KMS-11 (cell line): ENCODE measurements at regions not wholly inside any gene's neighbourhood (a gene's known extent, or its start where the extent isn't known, plus 50 kb on each side); places are given as distances from the start of the nearest gene placed in this dataset.

Experiments used
- H2AFZ ChIP-seq: fragments of 200-600 bp; sonication (generic); 2 replicates; pipeline ENCODE4 v1.6.1; 2016; ENCODE audit warnings: antibody characterized with exemption, mixed run types, low read depth
- H3K27ac ChIP-seq: fragments of 200-600 bp; sonication (generic); 2 replicates; pipeline ENCODE4 v1.6.1; 2016; ENCODE audit warnings: mild to moderate bottlenecking, mixed run types
- H3K27me3 ChIP-seq: fragments of 200-600 bp; sonication (generic); 2 replicates; pipeline ENCODE4 v1.6.1; 2017; ENCODE audit warnings: mild to moderate bottlenecking, low read depth, mixed run types, moderate library complexity; ENCODE audit not compliant: insufficient read depth
- H3K36me3 ChIP-seq: fragments of 200-600 bp; sonication (generic); 2 replicates; pipeline ENCODE4 v1.6.1; 2017; ENCODE audit warnings: mild to moderate bottlenecking, mixed run types; ENCODE audit not compliant: insufficient read depth
- H3K4me1 ChIP-seq: fragments of 200-600 bp; sonication (generic); 2 replicates; pipeline ENCODE4 v1.6.1; 2016; ENCODE audit warnings: mild to moderate bottlenecking, low read depth, mixed run types; ENCODE audit not compliant: poor library complexity, severe bottlenecking
- H3K4me2 ChIP-seq: fragments of 200-600 bp; sonication (generic); 2 replicates; pipeline ENCODE4 v1.7.0; 2016; ENCODE audit warnings: mild to moderate bottlenecking, mixed run types
- H3K4me3 ChIP-seq: fragments of 200-600 bp; sonication (generic); IDR thresholded peaks from 2 replicates; pipeline ENCODE4 v1.6.1; 2017; ENCODE audit warnings: low read depth, low read length, mixed read lengths; ENCODE audit not compliant: insufficient read depth
- H3K79me2 ChIP-seq: fragments of 200-600 bp; sonication (generic); 2 replicates; pipeline ENCODE4 v1.6.1; 2016; ENCODE audit warnings: low read depth, mixed run types; ENCODE audit not compliant: insufficient read depth
- H3K9ac ChIP-seq: fragments of 200-600 bp; sonication (generic); 2 replicates; pipeline ENCODE4 v1.6.1; 2016; ENCODE audit warnings: mild to moderate bottlenecking, mixed run types
- H4K20me1 ChIP-seq: fragments of 200-600 bp; sonication (generic); 2 replicates; pipeline ENCODE4 v1.6.1; 2016; ENCODE audit warnings: mild to moderate bottlenecking, mixed run types; ENCODE audit not compliant: insufficient read depth
- CTCF ChIP-seq: fragments of 200-600 bp; sonication (generic); conservative IDR thresholded peaks from 2 replicates; pipeline ENCODE4 v1.6.1; 2017; ENCODE audit warnings: low read depth, mild to moderate bottlenecking, antibody characterized with exemption, low read length, moderate library complexity, mixed read lengths

- no peak for TF ChIP-seq CTCF
- no peaks in the 10 kb centered on the region for H3K27me3 ChIP-seq
These were observed 90.4 kb upstream of the VAV3 start for GRCh38 chr1:108055387-108055786.

GRCh38 chr1:108054396-108054795 lies 89.4 kb upstream of the VAV3 start:
- Histone ChIP-seq H4K20me1 (no peaks in the 10 kb centered on the region), H3K36me3 (no peaks in the 10 kb centered on the region), H3K4me2 (no peak overlapping the region), H3K79me2 (no peaks in the 10 kb centered on the region), H3K9ac (no peak overlapping the region), H2AFZ (no peak overlapping the region), H3K4me3 (no peak overlapping the region), H3K4me1 (no peaks in the 10 kb centered on the region), H3K27ac (no peak overlapping the region), H3K27me3 (no peaks in the 10 kb centered on the region)
- TF ChIP-seq CTCF, result no peak

More at GRCh38 chr1:108055387-108055786, 90.4 kb upstream of the VAV3 start:
- H4K20me1 ChIP-seq, result no peaks in the 10 kb centered on the region
- H3K79me2 ChIP-seq, result no peaks in the 10 kb centered on the region
- H3K4me2 ChIP-seq, result no peak overlapping the region
- H3K9ac ChIP-seq, result no peak overlapping the region
- no peak overlapping the region for H3K4me3 ChIP-seq
- H3K36me3 ChIP-seq, result no peaks in the 10 kb centered on the region
- no peak overlapping the region for H3K27ac ChIP-seq
- H2AFZ ChIP-seq, result no peak overlapping the region
- no peaks in the 10 kb centered on the region for H3K4me1 ChIP-seq

GRCh38 chr1:108053270-108054013 lies 88.5 kb upstream of the VAV3 start:
- no peaks in the 10 kb centered on the region for H3K36me3 ChIP-seq
- H2AFZ ChIP-seq, result no peak overlapping the region
- no peak for TF ChIP-seq CTCF
- H3K4me1 ChIP-seq, result no peaks in the 10 kb centered on the region
- no peak overlapping the region for H3K27ac ChIP-seq
- no peak overlapping the region for H3K4me2 ChIP-seq
- no peak overlapping the region for H3K4me3 ChIP-seq
- no peaks in the 10 kb centered on the region for H3K79me2 ChIP-seq
- no peak overlapping the region for H3K9ac ChIP-seq
- no peaks in the 10 kb centered on the region for H4K20me1 ChIP-seq
- no peaks in the 10 kb centered on the region for H3K27me3 ChIP-seq

GRCh38 chr1:108051631-108052377 lies 86.8 kb upstream of the VAV3 start:
- Histone ChIP-seq H3K79me2 (no peaks in the 10 kb centered on the region), H3K27ac (no peak overlapping the region), H3K4me3 (no peak overlapping the region), H3K4me1 (no peaks in the 10 kb centered on the region), H4K20me1 (no peaks in the 10 kb centered on the region), H2AFZ (no peak overlapping the region), H3K36me3 (no peaks in the 10 kb centered on the region), H3K4me2 (no peak overlapping the region), H3K27me3 (no peaks in the 10 kb centered on the region), H3K9ac (no peak overlapping the region)
- TF ChIP-seq CTCF, result no peak
